Endothelial cell of umbilical vein (primary cell): ENCODE measurements at regions not wholly inside any gene's neighbourhood (a gene's known extent, or its start where the extent isn't known, plus 50 kb on each side); places are given as distances from the start of the nearest gene placed in this dataset.

Experiments
- EZH2 ChIP-seq: IDR thresholded peaks from 2 replicates; pipeline ENCODE4 v1.6.1; 2012; ENCODE audit warnings: borderline replicate concordance, low read depth, mild to moderate bottlenecking, moderate library complexity, low read length, inconsistent platforms; ENCODE audit not compliant: severe bottlenecking
- POLR2A ChIP-seq: IDR thresholded peaks from 2 replicates; pipeline ENCODE4 v1.6.1; 2012; ENCODE audit warnings: low read depth, mild to moderate bottlenecking, control low read depth, low read length
- POLR2AphosphoS5 ChIP-seq: IDR thresholded peaks from 2 replicates; pipeline ENCODE4 v1.6.1; 2012; ENCODE audit warnings: low read depth, mild to moderate bottlenecking, control low read depth, low read length, moderate library complexity; ENCODE audit not compliant: insufficient read depth
- TF ChIP-seq, protein P1 (sequence below): IDR thresholded peaks from 2 replicates; pipeline ENCODE4 v1.6.1; 2011; ENCODE audit not compliant: insufficient read depth, insufficient read length
- TF ChIP-seq, protein P2 (sequence below), 2 donors: IDR thresholded peaks; 1 replicate in 1 of 2; 2 replicates in 1 of 2; pipeline ENCODE4 v1.5.1; 2011; ENCODE audit warnings: low read length in 2 of 2, mild to moderate bottlenecking in 2 of 2, moderate library complexity in 2 of 2, control low read depth in 1 of 2, inconsistent platforms in 1 of 2, low read depth in 1 of 2; ENCODE audit not compliant: insufficient read depth in 1 of 2; ENCODE audit errors: extremely low read depth in 1 of 2

DNA sequence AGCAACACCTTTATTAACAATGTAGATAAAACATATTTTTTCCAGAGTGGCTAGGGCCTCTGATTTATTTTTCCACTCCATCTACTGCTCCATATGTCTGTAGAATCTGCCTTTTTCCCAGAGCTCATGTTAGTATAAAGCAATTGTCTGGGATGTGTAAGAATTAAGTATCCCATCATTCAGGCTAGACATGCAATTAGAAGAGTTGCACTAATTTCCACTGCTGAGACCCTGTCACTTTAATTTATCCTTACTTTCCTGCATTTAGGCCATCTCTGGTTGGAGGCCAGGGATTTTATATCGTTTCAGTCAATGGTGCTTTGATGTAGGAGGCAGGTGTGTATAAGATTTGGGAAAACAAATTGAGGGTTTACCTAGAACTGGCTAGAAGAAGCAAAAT lies 286.1 kb upstream of the POU3F2 start:
- TF ChIP-seq, protein P1, sequence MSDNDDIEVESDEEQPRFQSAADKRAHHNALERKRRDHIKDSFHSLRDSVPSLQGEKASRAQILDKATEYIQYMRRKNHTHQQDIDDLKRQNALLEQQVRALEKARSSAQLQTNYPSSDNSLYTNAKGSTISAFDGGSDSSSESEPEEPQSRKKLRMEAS = no peak
- TF ChIP-seq, protein P2, sequence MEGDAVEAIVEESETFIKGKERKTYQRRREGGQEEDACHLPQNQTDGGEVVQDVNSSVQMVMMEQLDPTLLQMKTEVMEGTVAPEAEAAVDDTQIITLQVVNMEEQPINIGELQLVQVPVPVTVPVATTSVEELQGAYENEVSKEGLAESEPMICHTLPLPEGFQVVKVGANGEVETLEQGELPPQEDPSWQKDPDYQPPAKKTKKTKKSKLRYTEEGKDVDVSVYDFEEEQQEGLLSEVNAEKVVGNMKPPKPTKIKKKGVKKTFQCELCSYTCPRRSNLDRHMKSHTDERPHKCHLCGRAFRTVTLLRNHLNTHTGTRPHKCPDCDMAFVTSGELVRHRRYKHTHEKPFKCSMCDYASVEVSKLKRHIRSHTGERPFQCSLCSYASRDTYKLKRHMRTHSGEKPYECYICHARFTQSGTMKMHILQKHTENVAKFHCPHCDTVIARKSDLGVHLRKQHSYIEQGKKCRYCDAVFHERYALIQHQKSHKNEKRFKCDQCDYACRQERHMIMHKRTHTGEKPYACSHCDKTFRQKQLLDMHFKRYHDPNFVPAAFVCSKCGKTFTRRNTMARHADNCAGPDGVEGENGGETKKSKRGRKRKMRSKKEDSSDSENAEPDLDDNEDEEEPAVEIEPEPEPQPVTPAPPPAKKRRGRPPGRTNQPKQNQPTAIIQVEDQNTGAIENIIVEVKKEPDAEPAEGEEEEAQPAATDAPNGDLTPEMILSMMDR (IDR thresholded peaks at IDR 0.05; ENCODE audit: extremely low read depth in 1 of 2, insufficient read depth in 1 of 2, low read depth in 1 of 2, low read length in 2 of 2) = no peak
- TF ChIP-seq POLR2AphosphoS5 = no peak
- TF ChIP-seq POLR2A = no peak
- TF ChIP-seq EZH2 = no peak
